HL-60/S4 treated with retinoic acid at 250 ng/mL for 4 days and 3 days (cell line): ENCODE measurements at regions not wholly inside any gene's neighbourhood (a gene's known extent, or its start where the extent isn't known, plus 50 kb on each side); places are given as distances from the start of the nearest gene placed in this dataset.
"Not testable (repeated sequence)": the region's sequence is repeated elsewhere in the genome, so short reads cannot be mapped to it uniquely, and the experiment has no call there.

Experiments used
- in situ Hi-C: fragments of 300-500 bp; cut with MboI; formaldehyde crosslinking; loops from 2 replicates; pipeline ENCODE4 v1.7.0; 2022; ENCODE audit warnings: low sequenced_read_pairs

DNA sequence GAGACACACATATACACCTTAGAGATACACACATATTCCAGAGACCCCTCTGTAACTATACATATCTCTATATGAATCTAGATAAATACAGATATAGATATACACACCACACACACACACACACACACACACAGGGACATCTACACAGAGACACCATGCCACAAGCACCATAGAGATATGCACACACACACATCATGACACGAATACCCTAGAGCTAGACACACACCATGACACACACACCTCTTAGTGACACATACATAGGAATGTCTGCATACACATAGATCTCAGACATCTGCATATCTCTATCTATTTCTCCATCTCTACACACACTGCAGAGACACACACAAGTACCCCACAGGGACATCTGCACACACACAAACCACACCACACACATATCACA is 270.0 kb downstream of the CYRIA start:
- in situ Hi-C loops = no loop called here

DNA sequence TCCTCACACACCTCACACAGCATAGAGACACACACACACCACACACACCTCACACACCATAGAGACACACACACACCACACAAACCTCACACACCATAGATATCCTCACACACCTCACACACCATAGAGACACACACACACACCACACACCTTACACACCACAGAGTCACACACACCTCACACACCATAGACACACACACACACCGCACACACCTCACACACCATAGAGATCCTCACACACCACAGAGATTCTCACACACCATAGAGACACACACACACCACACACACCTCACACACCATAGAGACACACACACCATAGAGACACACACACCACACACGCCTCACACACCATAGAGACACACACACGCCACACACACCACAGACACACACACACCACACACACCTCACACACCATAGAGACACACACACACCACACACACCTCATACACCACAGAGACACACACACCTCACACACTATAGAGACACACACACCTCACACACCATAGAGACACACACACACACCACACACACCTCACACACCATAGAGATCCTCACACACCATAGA is 270.6 kb downstream of the CYRIA start:
- in situ Hi-C loops = no loop called here

DNA sequence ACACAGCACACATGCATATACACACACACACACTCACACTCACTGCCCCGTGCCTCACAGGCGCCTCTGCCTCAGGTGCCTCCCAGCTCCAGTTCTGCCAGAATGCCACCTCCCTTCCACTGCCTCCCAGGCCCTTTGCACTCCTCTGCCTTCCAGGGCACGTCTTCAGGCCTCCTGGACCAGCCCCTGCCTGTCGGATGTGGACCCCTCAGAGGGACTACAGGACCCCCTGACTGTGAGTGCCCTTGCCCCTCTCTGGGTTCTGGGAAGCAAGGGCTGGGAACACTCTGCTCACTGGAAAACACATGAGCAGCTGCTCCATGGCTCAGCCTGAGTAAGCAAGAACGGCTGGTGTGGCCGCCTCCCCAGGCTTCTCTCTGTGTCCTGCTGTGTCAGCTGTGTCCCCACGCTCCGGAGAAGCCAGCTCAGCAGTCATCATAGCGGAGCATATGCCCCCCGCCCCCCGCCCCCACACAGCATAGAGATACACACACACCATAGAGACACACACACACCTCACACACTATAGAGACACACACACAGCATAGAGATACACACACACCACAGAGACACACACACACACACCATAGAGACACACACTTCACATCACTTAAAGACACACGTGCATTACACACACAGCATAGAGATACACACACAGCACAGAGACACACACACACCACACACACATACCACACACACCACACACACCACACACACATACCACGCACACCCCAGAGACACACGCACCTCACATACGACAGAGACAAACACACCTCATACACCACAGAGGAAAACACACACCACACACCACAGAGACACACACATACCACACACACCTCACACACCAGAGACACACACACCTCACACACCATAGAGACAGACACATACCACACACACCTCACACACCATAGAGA is 271.3 kb downstream of the CYRIA start:
- in situ Hi-C loops = no loop called here

DNA sequence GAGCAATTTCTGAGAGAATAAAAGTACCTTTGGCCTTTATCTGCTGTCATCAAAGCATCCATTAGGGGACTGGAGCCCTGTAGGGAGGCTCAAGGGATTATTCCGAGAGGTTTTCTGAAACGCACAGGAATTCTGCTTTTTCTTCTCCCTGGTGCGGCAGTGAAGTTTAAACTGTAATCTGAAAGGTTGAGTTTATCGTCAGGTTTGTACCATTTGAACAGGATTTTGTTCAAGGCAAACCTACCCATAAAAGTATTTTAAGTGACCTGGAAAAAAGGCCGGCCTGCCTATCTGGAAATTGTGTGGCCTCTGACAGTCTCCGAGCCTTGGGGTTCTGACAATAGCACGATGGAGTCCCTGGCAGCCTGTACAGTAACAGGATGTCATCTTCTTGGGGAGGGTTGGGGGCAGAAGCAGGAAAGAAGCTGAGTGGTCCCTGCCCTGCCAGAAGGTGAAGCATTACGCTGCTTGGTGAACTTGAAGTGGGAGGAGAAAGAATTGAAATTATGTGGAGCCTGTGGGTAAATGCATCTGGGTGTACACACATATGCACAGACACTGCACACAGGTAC is 272.0 kb downstream of the CYRIA start:
- in situ Hi-C loops = no loop called here

DNA sequence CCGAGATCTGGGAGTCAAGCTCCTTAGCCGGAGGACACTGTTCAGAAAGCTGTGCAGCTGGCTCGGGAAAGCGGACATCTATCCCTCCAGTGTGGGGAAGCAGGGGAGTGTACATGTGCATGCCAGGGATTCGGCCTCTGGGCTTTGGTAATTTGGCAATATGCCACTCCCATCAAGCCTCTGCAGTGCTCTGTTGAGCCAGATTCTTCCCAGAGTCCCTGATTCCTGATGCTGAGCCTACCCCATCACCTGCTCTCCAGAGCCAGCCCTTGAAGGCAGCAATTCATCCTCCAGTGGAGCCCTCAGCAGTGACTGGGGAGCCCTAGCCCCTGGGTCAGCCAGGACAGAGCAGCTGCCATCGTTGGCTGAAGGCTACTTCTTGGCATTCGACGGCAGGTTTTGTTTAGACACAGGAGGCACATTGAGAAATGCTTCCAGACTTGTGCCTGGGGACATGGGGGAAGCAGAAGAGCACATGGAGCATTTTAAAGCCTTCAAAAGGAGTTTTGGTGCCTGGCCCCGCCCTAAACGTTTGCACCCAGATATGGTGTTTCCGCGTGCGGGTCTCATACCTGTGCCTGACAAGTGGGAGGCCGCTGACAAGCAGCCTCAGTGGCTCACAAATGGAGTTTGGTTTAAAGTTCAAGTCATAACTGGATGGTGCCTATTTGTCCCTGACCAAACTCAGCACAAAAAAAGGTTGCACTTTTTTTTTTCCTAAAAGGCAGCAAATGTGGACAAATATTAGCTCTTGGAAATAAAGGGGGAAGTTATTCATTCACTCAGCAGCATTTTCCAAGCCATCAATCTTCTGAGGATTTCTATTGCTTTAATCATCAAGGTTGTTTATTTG is 272.8 kb downstream of the CYRIA start:
- in situ Hi-C loops = no loop called here

DNA sequence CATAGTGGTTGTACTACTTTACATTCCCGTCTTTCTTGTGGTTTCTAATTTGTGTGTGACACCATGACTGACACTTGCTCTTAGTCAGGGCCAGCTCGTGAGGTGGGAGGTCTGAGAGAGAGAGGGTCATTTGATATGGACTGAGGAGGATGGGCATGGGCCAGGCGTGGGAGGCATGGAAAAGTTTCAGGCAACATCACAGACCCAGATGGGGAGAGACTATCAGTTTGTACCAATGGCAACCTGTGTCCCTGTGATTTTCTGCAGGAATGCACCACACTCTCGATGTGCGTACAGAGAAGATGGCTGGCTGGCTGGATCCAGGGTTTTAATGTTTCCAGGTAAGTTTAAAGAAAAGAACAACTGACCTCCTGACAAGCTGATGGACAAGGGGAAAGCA is 273.6 kb downstream of the CYRIA start:
- in situ Hi-C loops = no loop called here

DNA sequence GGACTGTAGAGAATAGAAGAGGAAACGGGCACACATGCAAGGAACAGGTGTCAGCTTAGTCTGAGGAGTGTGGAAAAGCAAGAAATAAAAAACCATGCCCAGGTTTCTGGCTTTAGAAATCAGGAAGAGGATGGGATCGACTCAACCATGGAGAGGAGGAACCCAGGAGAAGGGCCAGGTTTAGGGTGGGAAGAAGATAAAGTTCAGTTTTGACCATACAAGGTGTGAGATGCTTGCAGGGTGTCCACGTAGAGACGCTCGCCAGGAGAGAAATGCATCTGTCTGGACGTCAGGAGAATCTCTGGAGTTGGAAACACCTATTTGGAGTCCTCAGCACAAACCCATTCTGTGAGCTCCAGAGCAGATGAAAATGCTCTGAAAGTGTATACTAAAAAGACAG is 275.1 kb downstream of the CYRIA start:
- in situ Hi-C loops = no loop called here

DNA sequence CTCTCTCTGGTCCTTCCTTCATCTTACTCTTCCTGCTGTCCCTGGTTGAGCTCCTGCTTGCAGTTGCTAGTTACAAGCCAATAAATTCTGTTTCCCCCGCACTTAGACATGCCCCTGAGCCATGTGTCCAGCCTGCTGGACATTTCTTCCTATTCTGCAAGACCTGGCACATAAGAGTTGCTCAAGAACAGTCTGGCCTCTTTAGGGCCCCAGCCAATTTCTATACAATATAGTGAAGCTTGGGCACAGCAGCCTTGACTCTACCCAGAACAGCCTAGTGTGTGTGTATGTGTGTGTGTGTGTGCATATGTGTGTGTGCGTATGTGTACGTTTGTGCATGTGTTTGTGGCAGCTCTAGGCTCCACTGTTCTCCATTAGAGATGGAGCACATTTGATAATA is 276.0 kb downstream of the CYRIA start:
- in situ Hi-C loops = no loop called here

DNA sequence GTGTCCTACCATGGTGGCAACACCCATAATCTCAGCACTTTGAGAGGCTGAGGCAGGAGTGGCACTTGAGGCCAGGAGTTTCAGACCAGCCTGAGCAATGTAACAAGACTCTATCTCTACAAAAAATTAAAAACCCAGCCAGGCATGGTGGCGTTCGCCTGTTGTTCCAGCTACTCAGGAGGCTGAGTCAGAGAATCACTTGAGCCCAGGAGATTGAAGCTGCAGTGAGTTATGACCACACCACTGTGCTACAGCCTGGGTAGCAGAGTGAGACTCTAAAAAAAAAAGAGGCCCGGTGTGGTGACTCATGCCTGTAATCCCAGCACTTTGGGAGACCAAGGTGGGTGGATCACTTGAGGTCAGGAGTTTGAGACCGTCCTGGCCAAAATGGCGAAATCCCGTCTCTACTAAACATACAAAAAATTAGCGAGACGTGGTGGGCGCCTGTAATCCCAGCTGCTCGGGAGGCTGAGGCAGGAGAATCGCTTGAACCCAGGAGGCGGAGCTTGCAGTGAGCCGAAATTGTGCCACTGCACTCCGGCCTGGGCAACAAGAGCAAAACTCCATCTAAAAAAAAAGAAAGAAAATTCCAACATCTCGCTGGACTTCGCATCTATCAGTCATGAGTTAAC is 277.3 kb downstream of the CYRIA start:
- in situ Hi-C loops = not testable (repeated sequence)

DNA sequence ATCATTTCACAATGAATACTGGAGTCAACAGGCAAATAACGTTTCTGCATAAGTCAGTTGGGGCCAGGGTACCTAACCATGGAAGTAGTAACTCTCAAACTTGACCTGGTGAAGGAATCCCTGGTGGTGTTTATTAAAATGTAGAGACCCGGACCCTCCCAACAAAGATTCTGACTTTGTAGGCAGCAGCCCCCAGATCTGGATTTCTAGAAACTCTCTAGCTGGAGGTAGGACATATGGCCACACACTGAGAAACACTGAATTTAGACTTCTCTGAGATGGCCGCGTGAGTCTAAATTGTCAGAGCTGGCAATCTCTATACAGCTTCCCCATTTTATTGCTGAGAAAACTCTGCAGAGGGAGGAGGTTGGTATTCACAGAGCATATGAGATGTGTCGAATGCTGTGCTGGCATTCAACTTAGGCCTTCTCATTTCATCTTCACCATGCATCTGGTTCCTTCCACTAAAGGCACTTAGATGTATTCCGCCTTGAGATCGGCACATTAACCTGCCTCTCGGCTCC is 278.1 kb downstream of the CYRIA start:
- in situ Hi-C loops = no loop called here

DNA sequence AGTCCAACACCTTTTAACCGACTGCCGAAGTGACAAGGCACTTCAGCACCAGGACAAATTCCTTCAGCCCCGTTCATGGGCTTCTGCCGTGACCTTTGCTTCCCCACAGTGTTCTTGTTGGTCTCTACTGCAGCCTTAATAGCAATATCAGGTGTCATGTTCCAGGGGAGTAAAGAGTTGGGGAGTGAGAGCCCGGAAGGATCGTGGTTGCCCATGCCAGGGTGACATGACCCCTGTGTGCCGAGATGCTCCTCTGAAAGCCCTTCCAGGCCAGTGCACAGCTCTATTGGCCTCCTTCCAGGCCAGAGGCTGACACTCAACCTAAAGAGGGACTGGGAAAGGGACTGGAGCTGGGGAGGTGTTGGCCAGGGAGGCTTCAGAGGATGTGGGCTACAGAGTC is 279.2 kb downstream of the CYRIA start:
- in situ Hi-C loops = no loop called here

DNA sequence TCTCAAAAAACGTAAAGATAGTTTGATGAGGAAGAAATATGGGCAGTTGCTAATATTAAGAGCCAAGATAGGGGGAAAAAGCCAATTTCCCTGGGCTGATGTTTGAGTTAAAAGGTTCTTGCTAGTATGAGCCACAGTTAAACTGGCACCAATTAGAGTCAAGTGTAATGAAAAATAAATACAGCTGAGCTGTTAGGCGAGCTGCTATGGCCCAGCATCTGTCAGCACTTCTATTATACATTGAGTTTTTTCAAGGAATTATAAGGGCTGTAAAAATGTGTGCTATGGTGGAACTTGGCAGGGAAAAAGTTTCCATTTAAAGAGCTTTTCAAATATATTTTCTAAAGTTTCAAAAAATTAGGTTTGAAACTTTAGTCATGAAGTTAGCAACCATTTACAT is 279.6 kb downstream of the CYRIA start:
- in situ Hi-C loops = no loop called here

DNA sequence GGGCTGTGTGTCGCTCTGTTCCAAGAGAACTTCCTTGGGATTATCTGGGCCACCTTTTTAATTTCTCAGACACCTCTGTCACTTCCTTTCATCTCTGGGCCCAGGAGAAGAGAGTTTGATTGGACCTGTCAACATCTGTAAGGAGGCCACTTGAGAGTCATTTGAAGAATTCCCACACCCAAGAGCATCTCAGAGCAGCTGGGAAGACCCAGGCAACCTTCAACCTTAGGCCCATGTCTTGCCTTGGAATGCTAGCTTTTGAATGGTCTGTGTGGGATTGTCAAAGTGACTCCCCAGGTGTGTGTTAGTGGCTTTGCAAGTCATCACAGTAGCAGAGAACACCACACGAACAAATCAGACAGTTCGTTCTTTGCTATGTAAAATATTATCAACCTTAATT is 280.3 kb downstream of the CYRIA start:
- in situ Hi-C loops = no loop called here

DNA sequence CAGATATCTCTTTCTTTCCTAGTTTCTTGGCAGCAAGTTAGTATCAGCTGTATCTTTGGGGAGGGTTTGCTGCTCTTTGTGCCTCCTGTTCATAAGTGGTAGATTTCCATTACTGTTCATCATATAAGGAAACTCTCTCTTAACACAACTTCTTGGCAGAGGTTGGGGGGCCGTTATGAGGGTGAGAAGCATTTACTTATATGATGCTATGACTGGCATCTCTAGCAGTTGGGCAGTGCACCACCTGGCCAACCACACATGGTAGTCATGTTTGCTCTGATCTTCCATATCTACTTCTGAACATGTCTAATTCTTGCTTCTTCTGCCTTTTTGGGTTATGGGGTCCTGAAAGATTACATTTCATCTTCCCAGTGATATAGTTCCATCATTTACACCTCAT is 282.2 kb downstream of the CYRIA start:
- in situ Hi-C loops = no loop called here

DNA sequence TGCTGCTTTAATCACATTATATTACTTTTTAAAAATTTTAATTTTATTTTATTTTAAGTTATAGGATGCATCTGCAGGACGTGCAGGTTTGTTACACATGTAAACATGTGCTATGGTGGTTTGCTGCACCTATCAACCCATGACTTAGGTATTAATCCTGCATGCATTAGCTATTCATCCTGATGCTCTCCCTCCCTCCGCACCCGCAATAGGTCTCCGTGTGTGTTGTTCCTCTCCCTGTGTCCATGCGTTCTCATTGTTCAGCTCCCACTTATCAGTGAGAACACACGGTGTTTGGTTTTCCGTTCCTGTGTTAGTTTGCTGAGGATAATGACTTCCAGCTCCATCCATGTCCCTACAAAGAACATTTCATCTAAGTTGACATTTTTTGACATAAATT is 283.2 kb downstream of the CYRIA start:
- in situ Hi-C loops = no loop called here

DNA sequence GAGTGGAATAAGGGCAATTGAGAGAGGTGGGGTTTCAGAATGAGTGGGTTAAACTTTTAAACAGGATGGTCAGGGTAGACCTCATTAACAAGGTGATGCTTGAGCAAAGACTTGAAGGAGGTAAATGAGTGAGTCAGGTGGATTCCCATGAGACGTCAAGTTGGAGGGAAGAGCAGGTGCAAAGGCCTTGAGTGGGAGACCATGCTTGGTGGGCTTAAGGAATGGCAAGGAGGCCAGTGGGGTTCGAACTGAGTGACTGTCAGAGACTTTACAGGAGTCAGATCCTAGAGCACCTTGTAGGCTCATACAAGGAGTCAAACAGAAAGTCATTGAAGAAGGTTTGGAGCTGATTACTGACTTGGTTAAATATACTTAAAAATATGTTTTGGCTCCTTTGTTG is 284.1 kb downstream of the CYRIA start:
- in situ Hi-C loops = no loop called here

DNA sequence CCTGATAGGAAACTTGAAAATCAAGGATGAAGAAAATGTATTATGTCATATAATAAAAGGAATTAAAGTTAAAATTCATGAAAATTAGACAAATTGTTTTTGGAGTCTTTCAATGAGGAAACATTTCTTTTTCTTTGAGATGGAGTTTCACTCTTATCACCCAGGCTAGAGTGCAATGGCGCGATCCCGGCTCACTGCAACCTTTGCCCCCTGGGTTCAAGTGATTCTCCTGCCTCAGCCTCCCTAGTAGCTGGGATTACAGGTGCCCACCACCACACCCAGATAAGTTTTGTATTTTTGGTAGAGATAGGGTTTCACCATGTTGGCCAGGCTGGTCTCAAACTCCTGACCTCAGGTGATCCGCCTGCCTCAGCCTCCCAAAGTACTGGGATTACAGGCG is 285.7 kb downstream of the CYRIA start:
- in situ Hi-C loops = not testable (repeated sequence)

DNA sequence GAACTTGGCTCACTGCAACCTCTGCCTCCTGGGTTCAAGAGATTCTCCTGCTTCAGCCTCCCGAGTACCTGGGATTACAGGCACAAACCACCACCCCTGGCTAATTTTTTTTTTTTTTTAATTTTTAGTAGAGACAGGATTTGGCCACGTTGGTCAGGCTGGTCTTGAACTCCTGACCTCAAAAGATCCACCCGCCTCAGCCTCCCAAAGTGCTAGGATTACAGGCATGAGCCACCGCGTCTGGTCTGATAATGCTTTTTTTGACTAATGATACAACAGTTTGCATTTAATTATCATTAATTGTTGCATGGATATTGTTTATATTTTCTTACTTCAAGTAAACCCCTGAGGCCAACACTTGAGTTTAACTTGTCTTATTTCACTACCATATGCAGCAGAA is 286.6 kb downstream of the CYRIA start:
- in situ Hi-C loops = not testable (repeated sequence)

DNA sequence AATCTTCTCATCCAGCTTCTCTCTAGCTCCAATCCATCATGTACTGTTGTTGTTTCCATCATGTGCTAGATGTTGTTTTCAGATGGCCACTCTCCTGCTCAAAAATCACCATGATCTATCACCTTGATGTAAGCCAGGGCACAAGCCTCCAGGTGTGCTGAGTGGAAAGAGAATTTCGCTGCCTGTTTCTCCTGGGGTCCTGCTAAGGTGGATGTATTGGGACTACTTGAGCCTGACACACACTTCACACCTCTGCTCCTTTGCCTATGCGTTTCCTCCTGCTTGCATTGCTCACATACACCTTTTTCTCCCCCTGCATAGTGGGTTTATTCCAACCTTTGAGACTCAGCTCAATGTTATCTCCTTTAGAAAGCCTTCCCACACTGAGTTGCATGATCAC is 287.6 kb downstream of the CYRIA start:
- in situ Hi-C loops = no loop called here

DNA sequence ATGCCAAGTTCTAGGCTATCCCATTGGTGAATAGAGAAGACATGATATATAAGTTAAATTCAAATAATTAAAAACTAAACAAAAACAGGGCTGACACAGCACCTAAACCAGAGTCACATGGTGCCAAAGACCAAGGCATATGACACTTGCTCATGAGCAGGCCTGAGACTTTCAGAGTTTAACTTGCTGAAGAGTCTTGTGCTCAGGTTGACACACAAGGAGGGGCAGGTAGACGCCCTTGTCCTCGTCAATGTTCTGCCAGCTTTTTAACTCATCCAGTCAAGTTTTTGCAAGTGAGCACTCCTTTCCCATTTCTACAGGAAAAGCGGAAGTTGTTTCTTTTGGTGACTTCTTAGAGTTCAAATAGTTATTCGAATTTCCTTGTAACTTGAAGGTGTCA is 289.7 kb downstream of the CYRIA start:
- in situ Hi-C loops = no loop called here

DNA sequence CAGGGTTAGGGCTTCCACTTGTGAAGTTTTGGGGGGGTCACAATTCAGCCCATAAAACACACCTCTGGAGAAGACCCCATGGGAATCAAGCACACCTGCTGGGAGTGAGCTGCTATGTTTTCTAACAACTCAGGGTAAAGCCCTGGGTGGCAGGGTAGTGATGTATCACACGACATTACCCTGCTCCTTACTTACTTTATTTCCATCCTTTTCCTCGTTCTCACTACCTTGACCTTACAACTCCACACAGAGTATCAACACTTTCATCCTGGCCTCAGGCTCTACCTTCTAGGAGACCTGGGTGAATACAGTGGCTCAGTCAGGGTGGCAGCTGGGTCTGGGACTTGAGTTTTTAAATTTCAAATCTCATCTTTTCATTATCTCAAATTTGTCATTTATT is 290.3 kb downstream of the CYRIA start:
- in situ Hi-C loops = no loop called here
